ENCODE measurements at regions not wholly inside any gene's neighbourhood (a gene's known extent, or its start where the extent isn't known, plus 50 kb on each side); places are given as distances from the start of the nearest gene placed in this dataset.

- TF ChIP-seq CTCF (IDR thresholded peaks at IDR 0.05): no peak
- no peak for TF ChIP-seq POLR2A (IDR thresholded peaks at IDR 0.05)
These were observed 79.0 kb upstream of the SCIN start for GRCh38 chr7:12491526-12491925.
